GM21786 (cell line): ENCODE measurements at regions not wholly inside any gene's neighbourhood (a gene's known extent, or its start where the extent isn't known, plus 50 kb on each side); places are given as distances from the start of the nearest gene placed in this dataset.

Source experiments
- ATAC-seq: cut with Tn5 transposase; IDR thresholded peaks from one replicate; pipeline ENCODE4 v1.9.1; 2021; ENCODE audit not compliant: unreplicated experiment

GRCh38 chrX:39453889-39454621 lies 643.7 kb downstream of the BCOR start:
- ATAC-seq: no peak

GRCh38 chrX:39456894-39457604 lies 640.7 kb downstream of the BCOR start:
- no peak for ATAC-seq

DNA sequence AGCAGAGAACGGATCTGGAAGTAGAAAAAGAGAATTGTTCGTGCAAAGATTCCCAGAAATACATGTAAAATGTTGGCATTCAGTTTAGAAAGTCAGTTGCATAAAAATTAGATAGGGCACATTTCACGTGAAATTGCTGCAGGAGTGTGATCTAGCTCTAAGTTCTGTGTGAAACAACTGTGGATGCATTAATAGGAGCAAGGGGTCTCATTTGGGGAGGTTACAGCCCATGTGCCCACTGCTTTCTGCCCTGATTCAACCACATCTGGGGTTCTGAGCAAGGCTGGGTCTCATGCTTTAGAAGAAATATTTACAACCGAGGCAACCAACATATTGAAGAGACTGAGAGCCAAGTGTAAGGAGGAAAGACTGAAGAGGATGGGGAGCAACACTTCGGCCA lies 639.0 kb downstream of the BCOR start:
- ATAC-seq: no peak

GRCh38 chrX:39459204-39459603 lies 638.6 kb downstream of the BCOR start:
- no peak for ATAC-seq

DNA sequence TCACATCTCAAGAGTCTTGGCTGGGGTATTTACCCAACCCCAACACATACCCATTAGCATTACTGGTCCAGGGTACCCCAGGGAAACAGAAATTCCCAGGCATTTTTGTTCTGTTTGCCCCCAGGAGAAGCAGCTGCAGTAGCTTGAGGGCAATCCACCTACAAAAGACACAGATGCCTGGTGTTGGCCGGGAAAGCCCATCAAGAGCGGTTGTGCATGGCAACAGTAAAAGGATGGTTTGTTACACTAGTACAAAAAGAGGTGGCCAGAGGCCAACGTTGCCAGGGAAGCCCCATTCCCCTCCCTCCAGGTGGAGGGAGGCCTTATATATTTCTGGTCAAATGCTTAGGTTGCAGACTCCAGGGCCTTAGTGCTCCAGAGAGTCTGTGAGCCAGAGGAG lies 637.8 kb downstream of the BCOR start:
- ATAC-seq: no peak

DNA sequence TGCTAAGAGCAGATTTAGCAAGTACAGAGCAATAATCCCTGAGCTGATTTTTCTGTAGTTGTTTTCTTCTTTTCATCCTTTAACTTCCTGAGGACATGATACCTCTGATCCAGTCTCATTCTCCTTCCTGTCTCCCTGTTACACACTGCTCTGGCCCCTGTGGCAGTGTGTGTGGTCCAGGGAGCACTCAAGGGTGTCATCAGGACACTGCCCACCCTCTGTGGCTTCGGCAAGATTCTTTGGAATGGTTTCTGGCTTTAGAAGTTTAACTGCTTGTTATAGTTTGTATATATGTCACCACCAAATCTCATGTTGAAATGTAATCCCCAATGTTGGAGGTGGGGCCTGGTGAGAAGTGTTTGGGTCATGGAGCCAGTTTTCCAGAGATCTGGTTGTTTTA lies 637.3 kb downstream of the BCOR start:
- ATAC-seq: no peak

DNA sequence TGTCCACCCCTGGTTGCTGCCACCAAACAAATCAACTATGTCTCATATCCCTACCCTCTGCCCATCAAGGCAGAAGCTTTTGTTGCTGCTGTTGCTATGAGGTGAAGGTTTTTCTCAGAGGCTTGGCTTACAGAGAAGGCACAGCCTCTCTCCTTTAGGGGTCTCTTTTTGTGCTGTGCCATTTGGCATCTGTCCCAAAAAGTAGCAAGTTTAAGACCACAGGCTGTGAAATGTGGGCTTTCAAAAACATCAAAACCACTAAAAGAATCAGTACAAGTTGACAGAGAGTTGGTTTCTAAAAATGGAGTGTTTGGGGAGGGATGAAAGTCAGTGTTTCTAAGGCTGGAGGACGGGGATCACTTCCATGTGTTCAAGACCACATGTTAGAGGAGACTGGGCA lies 634.9 kb downstream of the BCOR start:
- ATAC-seq: no peak

DNA sequence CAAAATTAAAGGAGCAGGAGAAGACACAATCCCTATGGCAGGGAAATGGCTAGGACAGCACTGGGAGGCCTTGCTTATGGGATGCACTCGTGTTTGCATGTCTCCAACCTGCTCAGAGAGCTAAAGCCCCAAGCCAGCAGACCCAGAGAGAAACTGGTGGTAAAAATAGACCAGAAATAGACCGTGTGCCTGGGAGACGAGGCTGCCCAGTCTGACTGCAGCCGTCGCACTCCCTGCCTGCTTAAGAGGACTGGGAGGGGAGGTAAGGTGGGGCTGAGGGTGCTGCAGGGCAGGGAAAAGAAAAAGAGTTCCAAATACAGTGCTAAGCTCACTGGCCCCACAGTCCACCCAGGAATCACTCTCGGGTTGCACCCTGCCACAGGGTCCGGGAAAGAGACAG lies 633.5 kb downstream of the BCOR start:
- no peak for ATAC-seq

DNA sequence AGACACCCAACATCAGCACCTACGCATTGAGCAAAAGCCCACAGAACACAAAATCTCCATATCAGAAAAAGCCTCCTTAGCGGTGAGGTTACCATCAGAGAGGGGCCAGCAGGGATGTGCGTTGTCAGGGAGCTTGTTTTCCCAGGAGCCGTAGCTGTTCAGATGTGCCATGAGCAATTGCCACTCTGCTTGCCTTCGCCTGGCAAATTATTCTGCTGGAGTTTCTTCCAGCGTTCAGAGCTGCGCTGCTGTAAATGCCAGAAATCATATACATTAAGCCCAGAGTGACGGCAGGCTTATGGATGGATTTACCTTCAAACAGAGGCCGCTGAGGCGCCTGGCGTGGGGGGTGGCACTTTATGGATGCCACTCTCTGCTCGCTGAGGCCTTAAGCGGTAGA lies 632.3 kb downstream of the BCOR start:
- ATAC-seq: no peak

GRCh38 chrX:39465906-39466305 lies 631.9 kb downstream of the BCOR start:
- no peak for ATAC-seq

DNA sequence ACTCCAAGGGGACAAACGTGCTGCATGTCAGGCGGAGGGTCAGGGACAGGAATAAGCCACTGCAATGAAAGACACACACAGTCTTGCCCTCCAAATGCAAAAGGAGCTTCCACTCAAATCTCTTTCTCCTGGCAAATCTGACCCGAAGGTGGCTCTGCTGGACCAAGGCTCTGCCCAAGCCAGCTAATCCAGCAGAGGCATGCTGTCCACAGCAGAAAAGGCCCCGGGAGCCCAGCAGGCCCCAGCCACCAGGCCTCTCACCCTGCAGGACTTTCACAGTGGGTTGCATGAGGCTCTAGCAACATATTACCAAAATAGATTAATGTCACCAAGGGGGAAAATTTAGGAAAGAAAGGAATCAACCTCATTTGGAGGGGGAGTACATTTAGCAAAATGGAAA lies 628.6 kb downstream of the BCOR start:
- no peak for ATAC-seq

DNA sequence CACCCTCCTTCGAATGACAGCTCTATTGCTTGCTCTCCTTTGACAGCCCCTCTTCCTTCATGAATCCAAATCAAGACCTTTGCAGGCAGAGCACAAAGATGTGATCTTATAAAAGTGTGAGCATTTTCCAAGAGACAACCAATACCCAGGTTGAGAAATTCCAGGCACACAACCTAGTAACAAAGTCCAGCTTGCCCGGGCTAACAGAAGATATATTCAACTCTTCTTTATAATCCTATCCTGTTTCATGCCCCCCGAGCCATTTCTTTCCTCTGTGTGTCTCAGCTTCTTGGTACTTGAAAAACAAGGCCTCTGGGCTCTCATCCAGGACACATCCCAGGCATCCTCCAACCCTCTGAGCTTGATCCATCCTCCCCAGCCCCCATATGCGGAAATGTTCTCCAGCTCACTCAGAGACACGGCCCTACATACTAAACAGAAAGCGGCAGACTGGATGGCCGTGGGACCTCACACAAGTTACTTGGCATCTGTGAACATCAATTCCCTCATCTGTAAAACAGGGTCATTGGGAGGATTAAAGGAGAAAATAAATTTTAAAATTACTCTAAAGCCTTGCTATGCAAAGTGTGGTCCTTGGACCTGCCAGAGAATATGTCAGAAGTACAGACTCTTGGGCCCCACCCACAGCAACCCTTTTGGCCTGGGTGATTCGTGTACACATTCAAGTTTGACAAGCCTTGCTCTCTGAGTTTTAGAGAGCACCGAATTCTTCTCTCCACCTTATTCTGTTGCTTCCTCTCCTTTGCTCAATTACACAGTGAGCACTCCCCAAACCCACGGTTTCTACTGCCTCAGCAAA lies 627.0 kb downstream of the BCOR start:
- ATAC-seq: no peak

- ATAC-seq: no peak
Observed at GRCh38 chrX:39472161-39472560, 625.6 kb downstream of the BCOR start.

DNA sequence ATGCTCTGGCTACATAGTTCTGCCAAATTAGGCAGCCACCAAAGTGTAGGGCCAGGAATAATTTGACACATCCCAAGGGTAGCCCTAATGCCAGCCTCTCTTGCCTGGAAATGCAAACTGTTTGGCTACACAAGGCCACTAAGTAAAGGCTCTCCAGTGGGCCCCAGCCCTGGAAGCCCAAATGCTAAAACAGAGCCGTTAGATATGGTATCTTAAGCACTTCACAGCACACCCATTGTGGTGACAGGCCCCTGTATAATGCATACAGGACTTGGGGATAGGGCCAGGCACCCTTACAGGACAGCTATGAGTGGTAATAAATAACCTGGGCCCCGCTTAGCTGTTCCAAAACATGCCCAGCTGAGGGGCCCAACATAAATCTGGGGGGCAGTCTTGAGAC lies 623.9 kb downstream of the BCOR start:
- no peak for ATAC-seq

- no peak for ATAC-seq
Observed at GRCh38 chrX:39475372-39475771, 622.4 kb downstream of the BCOR start.

DNA sequence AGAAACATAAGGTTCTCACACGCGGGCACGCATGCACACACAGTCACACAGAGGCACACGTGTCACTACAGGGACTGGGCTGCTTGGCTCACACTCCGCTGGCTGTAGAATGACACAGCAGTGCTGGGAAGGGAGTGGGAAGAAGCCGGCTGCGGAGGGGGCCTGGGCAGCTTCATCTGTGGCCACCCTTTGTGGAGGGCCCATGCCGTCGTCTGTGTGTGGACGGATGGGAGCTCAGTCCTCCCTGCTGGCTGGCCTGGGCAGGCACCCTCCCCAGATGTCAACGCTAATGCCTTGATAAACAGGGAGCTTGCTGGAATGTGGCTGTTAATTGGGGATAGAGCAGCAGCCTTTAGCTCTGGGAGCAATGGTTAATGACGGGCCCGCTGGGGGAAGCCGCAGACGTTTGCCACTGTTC lies 621.1 kb downstream of the BCOR start:
- no peak for ATAC-seq

- ATAC-seq: no peak
Observed at GRCh38 chrX:39477031-39477761, 620.6 kb downstream of the BCOR start.

DNA sequence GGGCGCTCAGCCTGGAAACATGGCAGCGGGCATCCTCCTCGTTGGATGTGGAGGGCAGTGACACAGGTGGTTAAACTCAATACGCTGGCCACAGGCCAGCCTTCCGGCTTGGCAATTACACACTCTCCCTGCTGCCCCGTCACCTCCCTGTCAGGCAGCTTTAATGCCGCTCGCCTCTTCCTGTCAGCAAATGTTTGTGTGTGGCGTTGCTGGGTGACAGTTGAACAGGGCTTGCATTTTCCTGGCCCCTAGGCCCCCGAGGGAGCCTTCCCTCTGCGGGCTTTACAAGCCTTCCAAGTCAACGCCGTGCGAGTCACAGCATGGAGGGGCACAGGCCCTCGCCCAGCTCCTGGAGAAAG lies 620.0 kb downstream of the BCOR start:
- no peak for ATAC-seq

DNA sequence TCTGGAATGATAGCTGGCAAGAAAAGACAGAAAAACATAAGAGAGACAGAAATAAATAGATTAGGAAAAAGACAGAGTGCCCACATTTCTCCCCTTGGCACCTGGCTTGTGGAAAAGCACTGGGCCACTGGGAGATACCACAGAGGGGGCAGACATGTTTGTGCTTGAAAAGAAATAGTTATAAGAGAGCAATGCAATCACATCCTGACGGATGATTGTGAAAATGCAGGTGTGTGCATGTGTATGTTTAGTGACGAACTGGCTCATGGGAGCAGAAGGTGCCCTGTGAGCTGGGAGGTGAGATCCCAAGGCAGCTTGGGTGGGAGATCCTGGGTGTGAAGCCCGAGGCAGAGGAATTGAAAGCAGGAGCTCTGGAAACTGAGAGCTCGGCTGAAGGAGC lies 617.9 kb downstream of the BCOR start:
- no peak for ATAC-seq

DNA sequence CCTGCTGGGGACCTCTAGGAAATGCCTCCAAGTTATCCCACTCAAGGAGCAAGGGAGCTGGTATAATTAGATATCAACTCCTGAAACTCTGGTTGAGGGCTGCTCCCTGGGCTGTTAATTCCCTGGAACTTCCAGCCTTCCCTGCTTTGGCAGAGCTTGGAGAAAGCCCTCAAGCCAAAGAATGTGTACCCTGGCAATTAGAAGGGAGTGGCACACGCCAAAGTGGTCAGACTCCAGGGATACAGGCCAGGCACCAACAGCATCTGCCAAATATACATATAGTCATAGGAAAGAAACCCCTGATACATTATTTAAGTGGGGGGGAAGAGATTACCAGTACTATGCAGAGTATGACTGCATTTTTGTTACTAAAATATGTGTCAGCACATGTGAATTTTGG lies 616.8 kb downstream of the BCOR start:
- no peak for ATAC-seq

- no peak for ATAC-seq
Observed at GRCh38 chrX:39481621-39482020, 616.1 kb downstream of the BCOR start.
